Central memory CD8-positive, alpha-beta T cell (primary cell): ENCODE measurements at regions not wholly inside any gene's neighbourhood (a gene's known extent, or its start where the extent isn't known, plus 50 kb on each side); places are given as distances from the start of the nearest gene placed in this dataset.
A peak's percentile ranks its signal among the peaks of the same experiment; 100 is the strongest.

ENCODE experiments used
- ATAC-seq: fragments of 150-1000 bp; cut with Tn5 transposase; replicated peaks from 2 replicates; pipeline ENCODE4 v1.10.0; 2022; ENCODE audit warnings: mild to moderate bottlenecking, moderate FRiP score, moderate number of reproducible peaks; ENCODE audit not compliant: poor library complexity, severe bottlenecking; ENCODE audit errors: extremely low read depth
- DNase-seq, 2 donors: peaks; one replicate each; pipeline ENCODE4 v3.0.0; 2021; ENCODE audit warnings: low spot score in 2 of 2
- H3K27ac Mint-ChIP-seq: one replicate; pipeline ENCODE4 v1.8.0; 2022; ENCODE audit warnings: low read depth, mild to moderate bottlenecking, moderate library complexity, mixed read lengths
- H3K27me3 Mint-ChIP-seq: one replicate; pipeline ENCODE4 v1.8.0; 2022; ENCODE audit warnings: mixed read lengths
- H3K36me3 Mint-ChIP-seq: one replicate; pipeline ENCODE4 v1.8.0; 2022; ENCODE audit warnings: mild to moderate bottlenecking, moderate library complexity, mixed read lengths; ENCODE audit not compliant: insufficient read depth
- H3K4me1 Mint-ChIP-seq: one replicate; pipeline ENCODE4 v1.8.0; 2022; ENCODE audit warnings: mixed read lengths
- H3K4me3 Mint-ChIP-seq: one replicate; pipeline ENCODE4 v1.8.0; 2022; ENCODE audit warnings: mild to moderate bottlenecking, moderate library complexity, mixed read lengths
- H3K9me3 Mint-ChIP-seq: one replicate; pipeline ENCODE4 v1.8.0; 2022; ENCODE audit warnings: mixed read lengths

DNA sequence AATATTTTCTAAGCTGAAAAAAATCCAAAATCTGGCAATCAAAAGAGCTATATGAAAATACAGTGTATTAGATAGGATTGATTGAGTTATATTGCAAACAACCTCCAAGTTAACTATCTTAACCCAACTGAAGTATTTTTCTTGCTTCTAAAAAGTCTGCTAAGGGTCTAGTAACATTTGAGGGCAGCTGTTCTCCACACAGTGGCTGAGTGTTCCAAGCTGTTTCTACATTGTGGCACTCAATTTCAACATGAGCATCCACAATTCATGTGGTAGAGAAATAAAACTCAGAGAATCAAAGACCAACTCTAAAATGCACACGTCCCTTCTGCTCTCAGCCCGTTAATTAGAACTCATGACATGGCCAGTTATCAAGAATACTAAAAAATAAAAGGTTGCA lies 340.0 kb downstream of the C12orf50 start:
- Mint-ChIP-seq H3K36me3 (peaks cover 2% of the 10 kb centered on the region), H3K27ac (no peak overlapping the region), H3K27me3 (no peaks in the 10 kb centered on the region), H3K4me3 (no peak overlapping the region), H3K4me1 (no peaks in the 10 kb centered on the region), H3K9me3 (peaks cover 30% of the 10 kb centered on the region)
- ATAC-seq (no peak), DNase-seq (no peak)

DNA sequence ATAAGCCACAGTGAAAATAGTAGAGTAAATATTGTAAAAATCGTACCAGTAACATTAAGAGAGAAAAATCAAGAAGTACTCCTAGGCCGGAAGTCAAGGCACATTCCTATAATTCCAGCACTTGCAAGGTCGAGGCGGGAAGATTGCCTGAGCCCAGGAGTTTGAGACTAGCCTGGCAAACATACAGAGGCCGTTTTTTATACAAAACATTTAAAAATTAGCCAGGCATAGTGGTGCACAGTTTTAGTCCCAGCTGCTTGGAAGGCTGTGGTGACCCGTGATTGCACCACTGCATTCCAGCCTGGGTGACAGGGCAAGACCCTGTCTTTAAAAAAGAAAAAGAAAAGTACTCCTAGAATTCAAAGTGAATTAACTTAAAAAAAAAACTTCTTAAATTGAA lies 341.8 kb downstream of the C12orf50 start:
- Mint-ChIP-seq H3K27ac (no peak overlapping the region), H3K27me3 (no peaks in the 10 kb centered on the region), H3K4me3 (no peak overlapping the region), H3K36me3 (peaks cover 2% of the 10 kb centered on the region), H3K4me1 (no peaks in the 10 kb centered on the region), H3K9me3 (peaks cover 19% of the 10 kb centered on the region)
- no peak for ATAC-seq
- DNase-seq: no peak

DNA sequence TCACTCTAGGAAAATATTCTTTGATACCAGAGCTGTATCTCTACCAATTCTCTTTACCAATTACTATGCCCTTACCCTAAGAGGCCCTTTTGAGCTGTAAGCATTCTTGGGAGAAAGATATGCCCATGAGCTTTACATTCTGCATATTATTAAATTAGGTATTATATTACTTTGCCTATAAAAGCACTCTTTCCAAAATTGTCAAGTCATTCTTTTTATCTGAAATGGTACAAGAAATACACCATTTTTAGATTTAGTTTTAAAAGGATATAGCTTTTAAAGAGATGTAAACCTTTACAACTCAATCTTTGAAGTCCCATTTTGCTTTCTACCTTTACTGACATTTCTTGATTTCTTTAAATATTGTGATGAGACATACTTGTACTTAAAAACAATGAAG lies 343.5 kb downstream of the C12orf50 start:
- no peak overlapping the region for H3K4me3 Mint-ChIP-seq
- ATAC-seq (no peak), DNase-seq (no peak)
- no peaks in the 10 kb centered on the region for H3K27me3 Mint-ChIP-seq
- no peaks in the 10 kb centered on the region for H3K4me1 Mint-ChIP-seq
- H3K9me3 Mint-ChIP-seq: peaks cover 12% of the 10 kb centered on the region
- no peak overlapping the region for H3K27ac Mint-ChIP-seq
- H3K36me3 Mint-ChIP-seq: peaks cover 2% of the 10 kb centered on the region

DNA sequence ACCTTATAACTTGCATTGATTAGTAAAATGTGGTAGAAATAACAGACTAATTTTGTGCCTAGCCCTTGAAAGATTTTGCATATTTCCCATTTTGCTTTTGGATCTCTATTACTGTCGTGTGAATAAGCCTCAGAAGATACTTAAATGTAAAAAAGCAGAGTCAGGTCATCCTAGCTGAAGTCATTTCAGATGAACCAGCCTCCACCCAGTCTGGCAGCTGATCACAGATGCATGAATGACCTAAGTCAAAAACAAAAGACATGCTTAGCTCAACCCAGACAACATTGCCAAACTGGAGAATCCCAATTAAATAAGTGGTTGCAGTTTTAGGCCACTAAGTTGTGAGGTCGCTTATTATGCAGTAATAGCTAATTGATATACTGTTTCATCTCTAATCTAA lies 349.9 kb downstream of the C12orf50 start:
- Mint-ChIP-seq H3K4me3 (no peak overlapping the region), H3K27me3 (no peaks in the 10 kb centered on the region), H3K27ac (no peak overlapping the region), H3K36me3 (no peaks in the 10 kb centered on the region), H3K4me1 (no peaks in the 10 kb centered on the region), H3K9me3 (peaks cover 7% of the 10 kb centered on the region)
- ATAC-seq (no peak), DNase-seq (no peak)

DNA sequence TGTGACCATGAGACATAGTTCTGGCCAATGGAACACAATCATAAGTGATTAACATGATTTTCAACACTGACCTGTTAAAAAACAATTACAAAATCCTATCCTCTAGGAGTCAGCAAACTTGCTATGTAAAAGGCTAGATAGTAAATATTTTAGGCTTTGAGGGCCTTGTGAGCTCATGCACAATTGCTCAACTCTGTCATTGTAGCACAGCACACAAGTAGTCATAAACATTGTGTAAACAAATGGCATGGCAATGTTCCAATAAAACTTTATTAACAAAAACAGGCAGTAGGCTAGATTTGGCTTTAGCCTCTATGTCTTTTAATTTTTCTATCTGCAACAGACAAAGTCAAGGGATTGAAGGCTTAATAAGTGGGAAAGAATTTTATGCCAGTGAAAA lies 350.7 kb downstream of the C12orf50 start:
- H3K4me1 Mint-ChIP-seq: no peaks in the 10 kb centered on the region
- no peak overlapping the region for H3K27ac Mint-ChIP-seq
- no peak overlapping the region for H3K4me3 Mint-ChIP-seq
- H3K36me3 Mint-ChIP-seq: no peaks in the 10 kb centered on the region
- ATAC-seq: no peak
- H3K27me3 Mint-ChIP-seq: no peaks in the 10 kb centered on the region
- peaks cover 7% of the 10 kb centered on the region for H3K9me3 Mint-ChIP-seq
- DNase-seq: no peak

DNA sequence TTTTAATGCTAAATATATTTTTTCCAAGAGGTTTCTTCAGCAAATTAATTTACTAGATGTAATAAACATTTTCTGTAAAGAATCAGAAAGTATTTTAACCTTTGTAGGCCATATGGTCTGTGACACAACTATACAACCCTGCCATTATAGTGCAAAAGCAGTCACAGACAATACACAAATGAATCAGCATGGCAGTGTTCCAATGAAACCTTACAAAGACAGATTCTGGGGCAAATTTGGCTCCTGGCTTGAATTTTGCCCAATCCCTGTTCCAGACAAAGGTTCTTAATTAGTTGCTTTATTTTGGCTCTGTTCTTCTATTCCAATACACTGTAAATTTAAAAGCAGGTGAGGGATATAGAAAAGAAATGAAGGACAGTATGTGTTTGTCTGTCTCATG lies 352.5 kb downstream of the C12orf50 start:
- H3K9me3 Mint-ChIP-seq: peaks cover 7% of the 10 kb centered on the region
- no peaks in the 10 kb centered on the region for H3K36me3 Mint-ChIP-seq
- no peak for DNase-seq
- no peak overlapping the region for H3K4me3 Mint-ChIP-seq
- H3K27ac Mint-ChIP-seq: no peak overlapping the region
- no peak for ATAC-seq
- no peaks in the 10 kb centered on the region for H3K27me3 Mint-ChIP-seq
- H3K4me1 Mint-ChIP-seq: no peaks in the 10 kb centered on the region

DNA sequence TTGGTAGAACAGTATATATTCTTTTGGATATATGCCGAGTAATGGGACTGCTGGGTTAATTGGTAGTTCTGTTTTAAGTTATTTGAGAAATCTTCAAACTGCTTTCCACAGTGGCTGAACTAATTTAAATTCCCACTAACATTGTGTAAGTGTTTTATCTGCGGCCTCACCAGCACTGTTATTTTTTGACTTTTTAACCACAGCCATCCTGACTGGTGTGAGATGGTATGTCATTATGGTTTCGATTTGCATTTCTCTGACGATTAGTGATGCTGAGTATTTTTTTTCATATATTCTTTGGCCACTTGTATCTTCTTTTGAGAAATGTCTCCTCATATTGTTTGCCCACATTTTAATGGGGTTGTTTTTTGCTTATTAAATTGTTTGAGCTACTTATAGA lies 357.4 kb downstream of the C12orf50 start:
- DNase-seq (no peak), ATAC-seq (no peak)
- Mint-ChIP-seq H3K4me3 (no peak overlapping the region), H3K4me1 (no peaks in the 10 kb centered on the region), H3K27me3 (no peaks in the 10 kb centered on the region), H3K36me3 (peaks cover 1% of the 10 kb centered on the region), H3K27ac (no peak overlapping the region), H3K9me3 (peaks cover 11% of the 10 kb centered on the region)

DNA sequence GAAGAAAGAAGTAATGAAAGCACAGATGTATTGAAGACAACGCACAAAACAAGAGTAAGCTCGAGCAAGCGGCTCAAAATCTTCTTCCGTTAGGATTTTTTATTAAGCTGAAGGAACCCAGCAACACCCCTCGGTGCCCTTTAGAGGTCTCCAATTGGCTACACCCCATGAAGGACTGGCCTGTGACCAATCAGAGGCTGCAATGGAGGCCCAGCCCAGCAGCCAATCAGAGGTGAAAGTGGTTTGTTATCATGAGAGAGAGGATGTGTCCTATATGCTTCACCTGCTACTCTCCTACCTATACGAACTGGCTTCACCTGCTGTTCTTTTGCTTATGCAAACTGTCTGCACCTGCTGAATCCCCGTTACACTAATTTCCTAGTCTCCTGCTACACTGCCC lies 358.8 kb downstream of the C12orf50 start:
- peaks cover 7% of the 10 kb centered on the region for H3K9me3 Mint-ChIP-seq
- ATAC-seq: no peak
- no peak for DNase-seq
- H3K36me3 Mint-ChIP-seq: peaks cover 1% of the 10 kb centered on the region
- no peak overlapping the region for H3K4me3 Mint-ChIP-seq
- H3K27me3 Mint-ChIP-seq: no peaks in the 10 kb centered on the region
- H3K4me1 Mint-ChIP-seq: no peaks in the 10 kb centered on the region
- no peak overlapping the region for H3K27ac Mint-ChIP-seq

DNA sequence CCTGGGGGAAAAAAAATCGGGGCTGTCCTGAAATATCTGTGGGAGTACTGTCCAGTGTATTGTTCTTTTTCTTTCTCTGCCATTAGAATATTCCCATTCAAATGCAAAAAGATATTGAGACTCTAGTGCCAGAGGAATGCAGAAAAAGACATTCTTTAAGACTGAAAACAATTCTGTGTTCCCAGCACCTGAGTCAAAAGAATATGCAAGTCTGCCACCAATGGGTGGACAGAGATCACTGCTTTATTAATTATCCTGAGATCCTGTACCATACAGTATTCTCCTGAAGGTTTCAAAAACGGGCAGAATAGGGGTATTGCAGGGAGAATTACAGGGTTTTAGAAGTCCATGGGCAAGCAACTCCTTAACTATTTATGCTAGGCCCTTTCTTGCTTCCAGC lies 361.8 kb downstream of the C12orf50 start:
- no peak for DNase-seq
- no peak for ATAC-seq
- peaks cover 1% of the 10 kb centered on the region for H3K36me3 Mint-ChIP-seq
- peaks cover 5% of the 10 kb centered on the region for H3K9me3 Mint-ChIP-seq
- H3K27ac Mint-ChIP-seq: no peak overlapping the region
- H3K4me1 Mint-ChIP-seq: peaks cover 3% of the 10 kb centered on the region
- H3K4me3 Mint-ChIP-seq: no peak overlapping the region
- H3K27me3 Mint-ChIP-seq: no peaks in the 10 kb centered on the region

DNA sequence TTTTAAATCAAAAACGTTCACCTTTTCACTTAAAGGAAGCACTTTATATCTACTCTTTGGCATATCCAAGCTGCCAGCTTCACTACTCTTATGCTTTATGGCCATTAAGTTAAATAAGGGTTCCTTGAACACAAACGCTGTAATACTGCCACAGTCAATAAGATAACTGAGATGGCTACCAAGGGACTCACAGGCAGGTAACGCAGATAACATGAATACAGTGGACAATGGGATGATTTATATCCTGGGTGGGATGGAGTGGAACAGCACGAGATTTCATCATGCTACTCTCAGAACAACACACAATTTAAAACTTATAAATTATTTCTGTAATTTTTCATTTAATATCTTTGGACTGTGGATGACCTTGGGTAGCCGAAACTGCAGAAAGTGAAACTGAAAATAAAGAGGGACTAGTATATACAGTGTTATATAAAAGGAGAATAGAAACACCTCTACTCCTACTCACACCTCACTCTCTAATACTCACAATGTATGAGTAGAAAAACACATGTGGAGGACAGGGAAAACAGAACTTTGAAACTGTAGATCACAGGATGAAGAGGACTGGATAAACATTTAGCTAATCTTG lies 367.3 kb downstream of the C12orf50 start:
- ATAC-seq (peak; percentile 57), DNase-seq (no peak)
- H3K36me3 Mint-ChIP-seq: no peaks in the 10 kb centered on the region
- H3K27me3 Mint-ChIP-seq: no peaks in the 10 kb centered on the region
- H3K9me3 Mint-ChIP-seq: no peaks in the 10 kb centered on the region
- peak overlapping the region; percentile 65 for H3K27ac Mint-ChIP-seq
- H3K4me1 Mint-ChIP-seq: peaks cover 13% of the 10 kb centered on the region
- peak overlapping the region; percentile 51 for H3K4me3 Mint-ChIP-seq

DNA sequence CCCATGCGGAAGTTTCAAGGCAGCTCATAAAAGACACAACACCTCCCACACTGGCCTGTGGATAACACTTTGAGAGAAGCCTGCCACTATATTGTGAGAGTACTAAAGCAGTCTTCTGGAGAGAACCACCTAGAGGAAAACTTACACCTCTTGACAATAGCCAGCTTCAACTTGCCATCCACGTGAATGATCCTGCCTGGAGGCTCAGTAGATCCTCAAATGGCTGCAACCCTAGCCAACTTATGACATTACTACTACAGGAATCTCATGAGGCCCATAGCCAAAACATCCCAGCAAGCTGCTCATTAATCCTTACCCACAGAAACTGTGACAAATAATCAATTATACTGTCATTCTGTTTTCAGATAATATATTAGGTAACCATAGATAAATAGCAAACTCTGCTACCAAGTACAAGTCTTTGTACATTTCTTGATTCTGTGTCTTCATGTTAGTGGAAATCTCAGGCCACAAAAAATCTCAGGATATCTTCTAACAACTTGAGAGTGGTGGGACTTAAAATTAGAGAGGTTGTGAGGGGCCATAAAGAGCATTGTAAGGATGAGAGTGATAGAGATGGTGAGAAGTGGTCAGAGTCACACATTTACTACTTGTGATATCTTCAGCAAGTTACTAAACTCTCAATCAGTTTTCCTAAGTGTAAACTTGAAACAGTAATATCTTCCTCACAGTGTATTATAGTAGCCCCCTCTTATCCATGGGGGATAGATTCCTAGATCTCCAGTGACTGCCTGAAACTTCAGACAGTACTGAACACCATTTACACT lies 368.0 kb downstream of the C12orf50 start:
- no peak for DNase-seq
- peaks cover 13% of the 10 kb centered on the region for H3K4me1 Mint-ChIP-seq
- ATAC-seq: no peak
- H3K36me3 Mint-ChIP-seq: no peaks in the 10 kb centered on the region
- peak overlapping the region; percentile 51 for H3K4me3 Mint-ChIP-seq
- H3K27ac Mint-ChIP-seq: peak overlapping the region; percentile 65
- no peaks in the 10 kb centered on the region for H3K27me3 Mint-ChIP-seq
- H3K9me3 Mint-ChIP-seq: no peaks in the 10 kb centered on the region

DNA sequence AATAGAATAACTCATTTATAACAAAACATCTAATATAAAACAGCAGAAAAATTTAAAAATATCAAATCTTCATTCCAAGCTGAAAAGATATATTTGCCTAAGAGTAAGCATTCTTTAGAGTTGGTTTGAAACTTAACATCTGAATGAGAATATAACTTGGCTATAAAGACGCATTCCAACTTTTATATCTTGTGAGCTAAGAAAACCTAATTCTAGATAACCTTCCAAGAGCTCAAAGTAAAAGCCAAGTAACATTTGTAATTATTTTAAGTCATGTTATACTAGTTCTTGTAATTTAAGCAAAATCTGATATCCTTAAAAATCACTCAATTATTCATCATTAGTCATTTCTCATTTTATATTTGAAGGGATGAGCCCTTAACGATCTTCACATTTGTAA lies 368.9 kb downstream of the C12orf50 start:
- Mint-ChIP-seq H3K9me3 (no peaks in the 10 kb centered on the region), H3K27me3 (no peaks in the 10 kb centered on the region), H3K27ac (no peak overlapping the region), H3K4me1 (peaks cover 13% of the 10 kb centered on the region), H3K4me3 (no peak overlapping the region), H3K36me3 (no peaks in the 10 kb centered on the region)
- DNase-seq (no peak), ATAC-seq (no peak)

DNA sequence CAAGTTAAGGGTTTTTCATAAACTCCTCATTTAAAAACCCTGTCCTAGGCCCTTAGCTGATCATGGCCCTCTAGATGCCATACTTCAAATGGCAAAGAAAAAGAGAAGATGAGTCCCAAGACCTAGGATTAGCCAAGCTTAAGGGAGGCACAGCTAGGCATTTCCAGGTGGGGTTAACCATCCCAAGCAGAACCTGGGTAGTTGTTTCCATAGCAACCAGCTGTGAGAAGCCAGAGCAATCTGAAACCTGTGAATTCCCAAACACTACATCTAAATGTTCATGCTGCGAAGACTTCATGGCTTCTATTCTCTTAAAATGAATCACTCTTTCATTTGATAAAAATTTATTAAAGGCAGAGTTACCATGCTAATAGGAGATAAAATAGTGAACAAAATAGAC lies 372.9 kb downstream of the C12orf50 start:
- DNase-seq: no peak
- no peaks in the 10 kb centered on the region for H3K36me3 Mint-ChIP-seq

More for the DNA sequence above, 372.9 kb downstream of the C12orf50 start:
- no peak overlapping the region for H3K4me3 Mint-ChIP-seq
- peaks cover 9% of the 10 kb centered on the region for H3K9me3 Mint-ChIP-seq
- no peaks in the 10 kb centered on the region for H3K27me3 Mint-ChIP-seq
- peak overlapping the region; percentile 65 for H3K27ac Mint-ChIP-seq
- no peak for ATAC-seq
- peaks cover 3% of the 10 kb centered on the region for H3K4me1 Mint-ChIP-seq
